GM12874 (cell line): ENCODE measurements at regions not wholly inside any gene's neighbourhood (a gene's known extent, or its start where the extent isn't known, plus 50 kb on each side); places are given as distances from the start of the nearest gene placed in this dataset.

ENCODE experiments used
- CTCF ChIP-seq: IDR thresholded peaks from 2 replicates; pipeline ENCODE4 v1.5.1; 2011; ENCODE audit warnings: low read depth, mild to moderate bottlenecking, control low read depth, low read length, moderate library complexity; ENCODE audit not compliant: insufficient read depth

- TF ChIP-seq CTCF, result no peak
Observed at GRCh38 chr14:61226015-61226654, 55.0 kb downstream of the TMEM30B start.

- no peak for TF ChIP-seq CTCF
Observed at GRCh38 chr14:61225344-61225743, 55.8 kb downstream of the TMEM30B start.

GRCh38 chr14:61223552-61223951 is 57.6 kb downstream of the TMEM30B start:
- no peak for TF ChIP-seq CTCF

DNA sequence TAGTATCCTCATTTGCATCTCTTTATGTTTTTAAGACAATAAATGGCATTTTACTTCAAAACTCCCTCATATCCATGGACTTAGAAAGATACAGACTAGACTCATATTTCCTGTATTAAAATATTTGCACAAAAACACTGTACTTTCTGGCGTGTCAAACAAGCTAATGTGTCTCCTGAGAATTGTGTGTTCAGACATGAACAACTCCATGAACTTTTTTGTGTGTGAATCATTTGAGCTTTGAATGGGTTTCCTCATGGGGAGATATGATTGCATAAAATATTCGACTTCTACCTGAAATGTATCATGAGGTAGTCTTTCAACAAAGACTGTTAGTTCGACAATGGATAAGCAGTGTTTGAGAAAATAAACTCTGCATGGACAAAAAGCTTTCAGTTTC is 58.8 kb downstream of the TMEM30B start:
- no peak for TF ChIP-seq CTCF

DNA sequence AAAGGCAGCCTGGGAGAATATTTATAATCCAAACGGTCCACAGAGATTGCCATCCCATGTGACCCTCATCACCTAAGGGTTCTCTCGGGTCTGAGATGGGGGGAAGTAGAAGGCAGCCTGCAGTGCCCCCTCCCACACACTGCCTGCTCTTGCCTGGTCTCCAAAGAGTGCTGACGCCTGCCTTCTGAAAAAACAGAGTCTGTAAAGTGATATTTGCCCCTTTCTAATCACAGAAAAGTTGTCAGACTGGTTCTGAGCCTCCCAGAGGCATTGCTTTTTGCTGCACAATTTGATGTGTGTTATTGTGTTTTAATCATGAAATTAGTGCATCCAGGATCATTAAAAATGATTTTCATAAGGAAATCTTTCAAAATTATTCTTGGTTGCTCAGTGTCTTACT is 59.2 kb downstream of the TMEM30B start:
- TF ChIP-seq CTCF, result no peak

- TF ChIP-seq CTCF, result no peak
Observed at GRCh38 chr14:61219673-61220072, 61.5 kb downstream of the TMEM30B start.

- no peak for TF ChIP-seq CTCF
Observed at GRCh38 chr14:61219256-61219655, 61.9 kb downstream of the TMEM30B start.
